Forelimb muscle (tissue), 1 donor: ENCODE measurements at regions not wholly inside any gene's neighbourhood (a gene's known extent, or its start where the extent isn't known, plus 50 kb on each side); places are given as distances from the start of the nearest gene placed in this dataset.

Source experiments
- DNase-seq: peaks from one replicate; pipeline ENCODE4 v3.0.0-alpha.2; 2013; ENCODE audit warnings: low read depth

DNA sequence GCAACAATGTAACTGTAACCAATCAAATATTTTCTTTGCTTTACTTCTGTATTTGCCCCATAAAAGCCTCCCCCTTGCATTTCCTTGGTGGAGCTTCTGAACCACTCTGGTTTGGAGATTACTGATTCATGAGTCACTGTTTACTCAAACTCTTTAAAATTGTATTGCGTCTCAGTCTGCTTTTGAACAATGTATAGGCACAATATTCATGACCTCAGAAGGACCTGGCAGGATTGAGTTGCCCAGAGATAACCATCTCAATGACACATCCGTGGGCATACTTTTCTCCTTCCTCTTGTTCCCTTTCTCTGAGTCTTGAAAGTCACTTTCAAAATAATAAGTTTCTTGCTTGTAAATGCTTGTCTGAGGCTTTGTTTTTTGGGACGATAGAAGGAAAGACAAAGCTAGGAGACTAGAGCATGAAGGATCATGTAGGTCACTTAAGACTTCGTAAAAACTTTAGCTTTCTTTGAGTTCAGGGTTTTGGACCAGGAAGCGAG lies 57.1 kb upstream of the POU1F1 start:
- DNase-seq, result no peak

- DNase-seq, result no peak
These were observed 56.4 kb upstream of the POU1F1 start for GRCh38 chr3:87332789-87333188.

DNA sequence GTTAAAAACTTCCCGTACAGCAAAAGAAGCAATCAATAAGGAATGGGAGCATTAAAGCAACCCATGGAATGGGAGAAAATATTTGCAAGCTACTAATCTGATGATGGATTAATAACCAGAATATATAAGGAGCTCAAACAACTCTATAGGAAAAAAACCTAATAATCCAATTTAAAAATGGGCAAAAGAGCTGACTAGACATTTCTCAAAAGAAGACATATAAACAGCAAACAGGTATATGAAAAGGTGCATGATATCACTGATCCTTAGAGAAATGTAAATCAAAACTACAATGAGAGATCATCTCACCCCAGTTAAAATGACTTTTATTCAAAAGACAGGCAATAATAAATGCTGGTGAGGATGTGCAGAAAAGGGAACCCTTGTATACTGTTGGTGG lies 52.7 kb upstream of the POU1F1 start:
- DNase-seq, result no peak
